ENCODE measurements at regions not wholly inside any gene's neighbourhood (a gene's known extent, or its start where the extent isn't known, plus 50 kb on each side); places are given as distances from the start of the nearest gene placed in this dataset.
"Not testable (repeated sequence)": the region's sequence is repeated elsewhere in the genome, so short reads cannot be mapped to it uniquely, and the experiment has no call there.

- no peak for DNase-seq
- no peaks in the 10 kb centered on the region for H3K9me3 ChIP-seq (ENCODE audit: control extremely low read depth in 1 of 5, control insufficient read depth in 4 of 5, insufficient read depth in 2 of 5, low read depth in 1 of 5, low read length in 4 of 5)
- POLR2A ChIA-PET = no interaction called here
- CTCF ChIA-PET = interaction anchor here (1.1 kb wide), 1 partner anchor 730 kb away, joined by 3 read pairs; no protein-coding TSS in a partner anchor
- no peaks in the 10 kb centered on the region for H3K36me3 ChIP-seq (ENCODE audit: control insufficient read depth in 4 of 4, insufficient read depth in 4 of 4, low read length in 3 of 4)
- no peaks in the 10 kb centered on the region for H3K4me1 ChIP-seq (ENCODE audit: control extremely low read depth in 1 of 4, control insufficient read depth in 4 of 4, insufficient read depth in 4 of 4, low read length in 3 of 4)
- no peak overlapping the region for H3K27ac ChIP-seq (ENCODE audit: insufficient read depth in 1 of 2, low read depth in 1 of 2, low read length in 2 of 2, poor library complexity in 1 of 2, severe bottlenecking in 2 of 2)
- H3K27me3 ChIP-seq (replicated peaks in 2 of 5; ENCODE audit: control insufficient read depth in 4 of 5, insufficient read depth in 5 of 5, low read length in 4 of 5) = peaks cover 0 to 2% (median 0%) of the 10 kb centered on the region in 5 experiments
- 42% methylated on average over 2 of the region's 4 CpGs for WGBS (ENCODE audit: insufficient coverage)
- no peak overlapping the region for H3K4me3 ChIP-seq (ENCODE audit: control insufficient read depth in 1 of 7, extremely low read depth in 1 of 7, insufficient read depth in 4 of 7, low read depth in 2 of 7, low read length in 6 of 7)
Observed at GRCh38 chr2:129193961-129194360, 785.5 kb upstream of the RAB6C start.

- peak in 1 of 3 donors; percentile 3 for DNase-seq
- WGBS (ENCODE audit: insufficient coverage) = 80% methylated on average over 3 of the region's 5 CpGs
- no peak overlapping the region for H3K27ac ChIP-seq (ENCODE audit: insufficient read depth in 1 of 2, low read depth in 1 of 2, low read length in 2 of 2, poor library complexity in 1 of 2, severe bottlenecking in 2 of 2)
- no peaks in the 10 kb centered on the region for H3K4me1 ChIP-seq (ENCODE audit: control extremely low read depth in 1 of 4, control insufficient read depth in 4 of 4, insufficient read depth in 4 of 4, low read length in 3 of 4)
- H3K9me3 ChIP-seq (ENCODE audit: control extremely low read depth in 1 of 5, control insufficient read depth in 4 of 5, insufficient read depth in 2 of 5, low read depth in 1 of 5, low read length in 4 of 5) = no peaks in the 10 kb centered on the region
- CTCF ChIA-PET = no interaction called here
- no peaks in the 10 kb centered on the region for H3K36me3 ChIP-seq (ENCODE audit: control insufficient read depth in 4 of 4, insufficient read depth in 4 of 4, low read length in 3 of 4)
- H3K27me3 ChIP-seq (replicated peaks in 2 of 5; ENCODE audit: control insufficient read depth in 4 of 5, insufficient read depth in 5 of 5, low read length in 4 of 5) = no peaks in the 10 kb centered on the region
- POLR2A ChIA-PET = interaction anchor here (1.1 kb wide), 1 partner anchor 24 kb away, joined by 3 read pairs; no protein-coding TSS in a partner anchor
- H3K4me3 ChIP-seq (ENCODE audit: control insufficient read depth in 1 of 7, extremely low read depth in 1 of 7, insufficient read depth in 4 of 7, low read depth in 2 of 7, low read length in 6 of 7) = no peak overlapping the region
Observed at GRCh38 chr2:129199501-129199900, 780.0 kb upstream of the RAB6C start.

DNA sequence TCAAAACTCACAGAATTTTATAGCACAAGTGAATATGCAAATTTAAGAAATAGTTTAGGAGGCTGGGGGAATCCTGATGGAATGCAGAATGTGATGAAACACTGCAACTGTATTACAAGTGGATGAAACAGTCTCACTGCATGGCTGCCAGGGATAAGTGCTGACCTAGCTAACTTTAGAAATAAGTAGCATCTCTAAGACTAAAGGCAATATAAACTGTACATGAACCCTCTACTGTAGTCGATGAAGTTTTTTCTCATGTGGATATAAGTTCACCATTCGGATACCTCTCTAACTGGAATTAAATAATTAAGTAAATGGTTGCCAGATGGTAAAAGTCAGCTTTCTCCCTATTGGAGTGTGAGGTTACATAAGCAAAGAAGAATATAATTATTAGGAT is 777.8 kb upstream of the RAB6C start:
- CTCF ChIA-PET = no interaction called here
- no peaks in the 10 kb centered on the region for H3K36me3 ChIP-seq (ENCODE audit: control insufficient read depth in 4 of 4, insufficient read depth in 4 of 4, low read length in 3 of 4)
- no peaks in the 10 kb centered on the region for H3K4me1 ChIP-seq (ENCODE audit: control extremely low read depth in 1 of 4, control insufficient read depth in 4 of 4, insufficient read depth in 4 of 4, low read length in 3 of 4)
- H3K27me3 ChIP-seq (replicated peaks in 2 of 5; ENCODE audit: control insufficient read depth in 4 of 5, insufficient read depth in 5 of 5, low read length in 4 of 5) = peaks cover 0 to 9% (median 0%) of the 10 kb centered on the region in 5 experiments
- H3K4me3 ChIP-seq (ENCODE audit: control insufficient read depth in 1 of 7, extremely low read depth in 1 of 7, insufficient read depth in 4 of 7, low read depth in 2 of 7, low read length in 6 of 7) = no peak overlapping the region
- no peaks in the 10 kb centered on the region for H3K9me3 ChIP-seq (ENCODE audit: control extremely low read depth in 1 of 5, control insufficient read depth in 4 of 5, insufficient read depth in 2 of 5, low read depth in 1 of 5, low read length in 4 of 5)
- POLR2A ChIA-PET = no interaction called here
- no peak overlapping the region for H3K27ac ChIP-seq (ENCODE audit: insufficient read depth in 1 of 2, low read depth in 1 of 2, low read length in 2 of 2, poor library complexity in 1 of 2, severe bottlenecking in 2 of 2)
- WGBS (ENCODE audit: insufficient coverage) = 100% methylated on average over 1 of the region's 2 CpGs
- no peak for DNase-seq

DNA sequence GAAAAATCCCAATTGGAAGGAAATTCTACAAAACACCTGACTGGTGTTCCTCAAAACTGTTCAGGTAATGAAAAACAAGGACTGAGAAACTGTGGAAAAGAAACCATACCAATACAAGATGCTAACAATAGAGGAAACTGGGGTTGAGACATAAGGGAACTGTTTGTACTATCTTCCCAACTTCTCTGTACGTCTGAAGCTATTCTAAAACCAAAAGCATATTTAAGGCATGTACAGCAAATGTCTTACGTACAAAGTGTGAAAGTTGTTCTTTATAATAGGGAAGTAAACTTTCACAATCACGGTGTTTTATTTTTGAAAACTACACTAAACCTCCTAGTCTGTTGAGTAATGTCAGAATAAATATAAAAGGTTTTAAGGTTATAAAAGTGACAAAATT is 776.1 kb upstream of the RAB6C start:
- Histone ChIP-seq H3K36me3 (ENCODE audit: control insufficient read depth in 4 of 4, insufficient read depth in 4 of 4, low read length in 3 of 4) (no peaks in the 10 kb centered on the region), H3K4me3 (ENCODE audit: control insufficient read depth in 1 of 7, extremely low read depth in 1 of 7, insufficient read depth in 4 of 7, low read depth in 2 of 7, low read length in 6 of 7) (no peak overlapping the region), H3K9me3 (ENCODE audit: control extremely low read depth in 1 of 5, control insufficient read depth in 4 of 5, insufficient read depth in 2 of 5, low read depth in 1 of 5, low read length in 4 of 5) (no peaks in the 10 kb centered on the region), H3K4me1 (ENCODE audit: control extremely low read depth in 1 of 4, control insufficient read depth in 4 of 4, insufficient read depth in 4 of 4, low read length in 3 of 4) (no peaks in the 10 kb centered on the region), H3K27ac (ENCODE audit: insufficient read depth in 1 of 2, low read depth in 1 of 2, low read length in 2 of 2, poor library complexity in 1 of 2, severe bottlenecking in 2 of 2) (no peak overlapping the region), H3K27me3 (replicated peaks in 2 of 5; ENCODE audit: control insufficient read depth in 4 of 5, insufficient read depth in 5 of 5, low read length in 4 of 5) (peaks cover 0 to 9% (median 0%) of the 10 kb centered on the region in 5 experiments)
- ChIA-PET CTCF (no interaction called here), POLR2A (no interaction called here)
- WGBS (ENCODE audit: insufficient coverage) = no CpG with 5 or more reads among the region's 3 CpGs
- DNase-seq = peak in 1 of 3 donors; percentile 3

- H3K4me1 ChIP-seq (ENCODE audit: control extremely low read depth in 1 of 4, control insufficient read depth in 4 of 4, insufficient read depth in 4 of 4, low read length in 3 of 4); POLR2A ChIA-PET; H3K27me3 ChIP-seq (replicated peaks in 2 of 5; ENCODE audit: control insufficient read depth in 4 of 5, insufficient read depth in 5 of 5, low read length in 4 of 5); CTCF ChIA-PET; H3K36me3 ChIP-seq (ENCODE audit: control insufficient read depth in 4 of 4, insufficient read depth in 4 of 4, low read length in 3 of 4); H3K9me3 ChIP-seq (ENCODE audit: control extremely low read depth in 1 of 5, control insufficient read depth in 4 of 5, insufficient read depth in 2 of 5, low read depth in 1 of 5, low read length in 4 of 5); DNase-seq; H3K27ac ChIP-seq (ENCODE audit: insufficient read depth in 1 of 2, low read depth in 1 of 2, low read length in 2 of 2, poor library complexity in 1 of 2, severe bottlenecking in 2 of 2); H3K4me3 ChIP-seq (ENCODE audit: control insufficient read depth in 1 of 7, extremely low read depth in 1 of 7, insufficient read depth in 4 of 7, low read depth in 2 of 7, low read length in 6 of 7): not testable (repeated sequence)
- 100% methylated on average over 1 of the region's 2 CpGs for WGBS (ENCODE audit: insufficient coverage)
Observed at GRCh38 chr2:129204581-129204980, 774.9 kb upstream of the RAB6C start.

GRCh38 chr2:129205176-129205575 is 774.3 kb upstream of the RAB6C start:
- 100% methylated on average over 1 of the region's 1 CpG for WGBS (ENCODE audit: insufficient coverage)
- no peak overlapping the region for H3K4me3 ChIP-seq (ENCODE audit: control insufficient read depth in 1 of 7, extremely low read depth in 1 of 7, insufficient read depth in 4 of 7, low read depth in 2 of 7, low read length in 6 of 7)
- H3K9me3 ChIP-seq (ENCODE audit: control extremely low read depth in 1 of 5, control insufficient read depth in 4 of 5, insufficient read depth in 2 of 5, low read depth in 1 of 5, low read length in 4 of 5) = no peaks in the 10 kb centered on the region
- H3K36me3 ChIP-seq (ENCODE audit: control insufficient read depth in 4 of 4, insufficient read depth in 4 of 4, low read length in 3 of 4) = no peaks in the 10 kb centered on the region
- ChIA-PET CTCF (no interaction called here), POLR2A (no interaction called here)
- H3K4me1 ChIP-seq (ENCODE audit: control extremely low read depth in 1 of 4, control insufficient read depth in 4 of 4, insufficient read depth in 4 of 4, low read length in 3 of 4) = no peaks in the 10 kb centered on the region
- no peak overlapping the region for H3K27ac ChIP-seq (ENCODE audit: insufficient read depth in 1 of 2, low read depth in 1 of 2, low read length in 2 of 2, poor library complexity in 1 of 2, severe bottlenecking in 2 of 2)
- no peak for DNase-seq
- peaks cover 0 to 9% (median 2%) of the 10 kb centered on the region in 5 experiments for H3K27me3 ChIP-seq (replicated peaks in 2 of 5; ENCODE audit: control insufficient read depth in 4 of 5, insufficient read depth in 5 of 5, low read length in 4 of 5)

GRCh38 chr2:129205766-129206165 is 773.7 kb upstream of the RAB6C start:
- no peaks in the 10 kb centered on the region for H3K36me3 ChIP-seq (ENCODE audit: control insufficient read depth in 4 of 4, insufficient read depth in 4 of 4, low read length in 3 of 4)
- H3K9me3 ChIP-seq (ENCODE audit: control extremely low read depth in 1 of 5, control insufficient read depth in 4 of 5, insufficient read depth in 2 of 5, low read depth in 1 of 5, low read length in 4 of 5) = no peaks in the 10 kb centered on the region
- H3K4me1 ChIP-seq (ENCODE audit: control extremely low read depth in 1 of 4, control insufficient read depth in 4 of 4, insufficient read depth in 4 of 4, low read length in 3 of 4) = no peaks in the 10 kb centered on the region
- ChIA-PET CTCF (no interaction called here), POLR2A (no interaction called here)
- WGBS (ENCODE audit: insufficient coverage) = 93% methylated on average over 3 of the region's 5 CpGs
- peaks cover 0 to 9% (median 2%) of the 10 kb centered on the region in 5 experiments for H3K27me3 ChIP-seq (replicated peaks in 2 of 5; ENCODE audit: control insufficient read depth in 4 of 5, insufficient read depth in 5 of 5, low read length in 4 of 5)
- DNase-seq = no peak
- H3K4me3 ChIP-seq (ENCODE audit: control insufficient read depth in 1 of 7, extremely low read depth in 1 of 7, insufficient read depth in 4 of 7, low read depth in 2 of 7, low read length in 6 of 7) = no peak overlapping the region
- H3K27ac ChIP-seq (ENCODE audit: insufficient read depth in 1 of 2, low read depth in 1 of 2, low read length in 2 of 2, poor library complexity in 1 of 2, severe bottlenecking in 2 of 2) = no peak overlapping the region
